HG02884 (cell line): ENCODE measurements at regions not wholly inside any gene's neighbourhood (a gene's known extent, or its start where the extent isn't known, plus 50 kb on each side); places are given as distances from the start of the nearest gene placed in this dataset.
"Not testable (repeated sequence)": the region's sequence is repeated elsewhere in the genome, so short reads cannot be mapped to it uniquely, and the experiment has no call there.

Source experiments
- ATAC-seq: cut with Tn5 transposase; IDR thresholded peaks from one replicate; pipeline ENCODE4 v1.9.1; 2021; ENCODE audit warnings: mild to moderate bottlenecking, moderate library complexity; ENCODE audit not compliant: unreplicated experiment

GRCh38 chr2:198544461-198544860 lies 740.1 kb downstream of the PLCL1 start:
- ATAC-seq = no peak

- no peak for ATAC-seq
These were observed 730.4 kb downstream of the PLCL1 start for GRCh38 chr2:198534756-198535155.

GRCh38 chr2:198525211-198525969 lies 721.0 kb downstream of the PLCL1 start:
- ATAC-seq = no peak

GRCh38 chr2:198523710-198524109 lies 719.3 kb downstream of the PLCL1 start:
- no peak for ATAC-seq

- peak; percentile 88 for ATAC-seq
These were observed 714.5 kb downstream of the PLCL1 start for GRCh38 chr2:198518935-198519334.

GRCh38 chr2:198517976-198518375 lies 713.6 kb downstream of the PLCL1 start:
- no peak for ATAC-seq

GRCh38 chr2:198508610-198509009 lies 704.2 kb downstream of the PLCL1 start:
- not testable (repeated sequence) for ATAC-seq

- ATAC-seq = no peak
These were observed 695.1 kb downstream of the PLCL1 start for GRCh38 chr2:198499539-198499938.

GRCh38 chr2:198498516-198498915 lies 694.1 kb downstream of the PLCL1 start:
- no peak for ATAC-seq

- no peak for ATAC-seq
These were observed 693.7 kb downstream of the PLCL1 start for GRCh38 chr2:198498048-198498447.

GRCh38 chr2:198494931-198495330 lies 690.5 kb downstream of the PLCL1 start:
- ATAC-seq = no peak

- ATAC-seq = no peak
These were observed 686.4 kb downstream of the PLCL1 start for GRCh38 chr2:198490748-198491147.

GRCh38 chr2:198488964-198489363 lies 684.6 kb downstream of the PLCL1 start:
- no peak for ATAC-seq

GRCh38 chr2:198483051-198483450 lies 678.7 kb downstream of the PLCL1 start:
- no peak for ATAC-seq

- ATAC-seq = no peak
These were observed 674.7 kb downstream of the PLCL1 start for GRCh38 chr2:198479065-198479464.

GRCh38 chr2:198478361-198478760 lies 674.0 kb downstream of the PLCL1 start:
- ATAC-seq = no peak

- no peak for ATAC-seq
These were observed 671.6 kb downstream of the PLCL1 start for GRCh38 chr2:198476007-198476406.

GRCh38 chr2:198471291-198471690 lies 666.9 kb downstream of the PLCL1 start:
- no peak for ATAC-seq

- ATAC-seq = no peak
These were observed 663.7 kb downstream of the PLCL1 start for GRCh38 chr2:198468136-198468535.

- ATAC-seq = no peak
These were observed 661.6 kb downstream of the PLCL1 start for GRCh38 chr2:198465970-198466369.

- ATAC-seq = no peak
These were observed 652.0 kb downstream of the PLCL1 start for GRCh38 chr2:198456418-198456817.

- no peak for ATAC-seq
These were observed 649.5 kb downstream of the PLCL1 start for GRCh38 chr2:198453866-198454265.

GRCh38 chr2:198452327-198452726 lies 647.9 kb downstream of the PLCL1 start:
- ATAC-seq = no peak
